Esophagus (tissue), 2 donors: ENCODE measurements at regions not wholly inside any gene's neighbourhood (a gene's known extent, or its start where the extent isn't known, plus 50 kb on each side); places are given as distances from the start of the nearest gene placed in this dataset.
"Not testable (repeated sequence)": the region's sequence is repeated elsewhere in the genome, so short reads cannot be mapped to it uniquely, and the experiment has no call there.

Experiments used
- H3K27ac ChIP-seq, 2 donors: one replicate each; pipeline ENCODE4 v1.5.1; 2013; ENCODE audit warnings: low read depth in 2 of 2, mild to moderate bottlenecking in 2 of 2, inconsistent platforms in 1 of 2, low read length in 1 of 2, moderate library complexity in 1 of 2
- H3K27me3 ChIP-seq, 2 donors: one replicate each; pipeline ENCODE4 v1.6.1; 2013; ENCODE audit warnings: low read length in 2 of 2, control low read depth in 1 of 2, mild to moderate bottlenecking in 1 of 2; ENCODE audit not compliant: insufficient read depth in 2 of 2, control insufficient read depth in 1 of 2
- H3K36me3 ChIP-seq, 2 donors: one replicate each; pipeline ENCODE4 v1.6.1; 2013; ENCODE audit warnings: low read length in 1 of 2; ENCODE audit not compliant: control insufficient read depth in 2 of 2, insufficient read depth in 2 of 2
- H3K4me1 ChIP-seq, 2 donors: one replicate each; pipeline ENCODE4 v1.6.1; 2013; ENCODE audit warnings: low read length in 1 of 2; ENCODE audit not compliant: control insufficient read depth in 2 of 2, insufficient read depth in 2 of 2
- H3K4me3 ChIP-seq, 2 donors: one replicate each; pipeline ENCODE4 v1.5.1; 2013; ENCODE audit warnings: low read length in 2 of 2, mild to moderate bottlenecking in 2 of 2, low read depth in 1 of 2, moderate library complexity in 1 of 2
- H3K9me3 ChIP-seq, 2 donors: one replicate each; pipeline ENCODE4 v1.6.1; 2013; ENCODE audit warnings: mild to moderate bottlenecking in 2 of 2, low read depth in 1 of 2, low read length in 1 of 2, moderate library complexity in 1 of 2; ENCODE audit not compliant: control insufficient read depth in 2 of 2, insufficient read depth in 1 of 2
- WGBS, 2 donors: extraction: QIAGEN DNeasy Blood & Tissue Kit; methylation state at CpG; one replicate each; pipeline ENCODE4 v1.1.7; 2013; 5-methylcytosine and 5-hydroxymethylcytosine counted together
- donor health status: healthy with polysubstance abuse.
- donor health status: Bipolar disorder and iron deficiency.

- Histone ChIP-seq H3K4me3 (no peak overlapping the region), H3K36me3 (no peaks in the 10 kb centered on the region), H3K9me3 (no peaks in the 10 kb centered on the region), H3K27ac (no peak overlapping the region), H3K4me1 (no peaks in the 10 kb centered on the region), H3K27me3 (no peaks in the 10 kb centered on the region)
- 59 to 74% methylated on average over 18 of the region's 18 CpGs for WGBS, 2 donors
These were observed 104.6 kb upstream of the IRX1 start for GRCh38 chr5:3490957-3491507.

DNA sequence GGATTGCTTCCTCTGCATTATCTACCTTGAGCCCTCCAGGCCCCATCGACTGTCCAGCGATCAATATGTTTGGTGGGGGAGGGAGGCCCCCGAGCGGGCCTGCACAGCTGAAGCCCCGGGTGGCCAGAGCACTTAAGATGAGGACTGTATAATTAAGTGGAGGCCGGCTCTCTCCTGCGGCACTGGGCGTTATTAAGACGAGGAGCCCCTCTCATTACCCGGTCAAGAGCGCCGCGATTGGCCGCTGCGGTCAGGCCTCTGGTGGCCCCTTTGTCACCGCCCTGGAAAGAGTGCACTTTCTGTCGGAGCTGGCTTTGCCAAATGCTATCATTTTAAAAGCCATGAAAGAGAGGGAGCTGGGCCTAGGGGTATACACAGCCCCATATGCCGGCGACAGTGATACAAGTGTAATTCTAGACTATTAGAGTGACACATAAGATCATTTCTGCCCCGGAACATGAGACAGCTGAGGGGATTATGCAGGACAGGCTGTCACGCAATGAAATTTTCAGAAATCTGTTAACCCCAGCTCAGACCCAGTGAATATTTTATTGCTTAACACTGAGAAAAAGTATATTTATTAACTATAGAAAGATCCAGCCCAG, 106.3 kb upstream of the IRX1 start:
- Histone ChIP-seq H3K27me3 (no peaks in the 10 kb centered on the region), H3K4me3 (no peak overlapping the region), H3K36me3 (no peaks in the 10 kb centered on the region), H3K27ac (no peak overlapping the region), H3K9me3 (no peaks in the 10 kb centered on the region), H3K4me1 (no peaks in the 10 kb centered on the region)
- WGBS, 2 donors: 79 to 85% methylated on average over 21 of the region's 21 CpGs

DNA sequence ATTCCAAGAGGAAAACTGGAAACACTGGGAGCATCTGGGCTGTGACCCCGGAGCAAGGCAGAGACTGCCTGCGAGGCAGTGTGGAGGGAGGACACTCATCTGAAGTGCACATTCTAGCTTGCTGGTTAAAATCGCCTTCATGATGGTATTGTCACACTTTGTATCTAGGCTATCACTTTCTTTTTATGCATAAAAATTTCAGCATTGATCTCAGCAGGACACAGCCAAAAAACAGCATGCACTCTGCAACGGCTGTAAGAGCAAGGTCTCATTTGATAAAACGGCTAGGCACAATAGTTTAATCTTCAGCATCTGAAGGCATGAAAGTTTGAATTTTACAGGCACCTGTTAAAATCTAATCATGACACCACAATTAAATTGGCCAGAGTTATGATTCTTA, 110.8 kb upstream of the IRX1 start:
- Histone ChIP-seq H3K4me1 (no peaks in the 10 kb centered on the region), H3K36me3 (no peaks in the 10 kb centered on the region), H3K27ac (no peak overlapping the region), H3K4me3 (no peak overlapping the region), H3K9me3 (peaks cover 0 to 3% of the 10 kb centered on the region in 2 donors), H3K27me3 (no peaks in the 10 kb centered on the region)
- 65 to 71% methylated on average over 5 of the region's 5 CpGs for WGBS, 2 donors

- Histone ChIP-seq H3K4me3 (no peak overlapping the region), H3K9me3 (peaks cover 0 to 3% of the 10 kb centered on the region in 2 donors), H3K4me1 (no peaks in the 10 kb centered on the region), H3K27ac (no peak overlapping the region), H3K36me3 (no peaks in the 10 kb centered on the region), H3K27me3 (no peaks in the 10 kb centered on the region)
- 37 to 38% methylated on average over 3 of the region's 3 CpGs for WGBS, 2 donors
These were observed 114.5 kb upstream of the IRX1 start for GRCh38 chr5:3481175-3481574.

- no peaks in the 10 kb centered on the region for H3K36me3 ChIP-seq
- H3K27me3 ChIP-seq: no peaks in the 10 kb centered on the region
- H3K4me3 ChIP-seq: no peak overlapping the region
- H3K4me1 ChIP-seq: no peaks in the 10 kb centered on the region
- H3K27ac ChIP-seq: no peak overlapping the region
- WGBS, 2 donors: 57 to 82% methylated on average over 1 of the region's 1 CpG
- no peaks in the 10 kb centered on the region for H3K9me3 ChIP-seq
These were observed 120.0 kb upstream of the IRX1 start for GRCh38 chr5:3475674-3476073.

- Histone ChIP-seq H3K27ac (no peak overlapping the region), H3K9me3 (no peaks in the 10 kb centered on the region)
These were observed 129.2 kb upstream of the IRX1 start for GRCh38 chr5:3466392-3466791.

GRCh38 chr5:3460416-3460815, 135.2 kb upstream of the IRX1 start:
- Histone ChIP-seq H3K4me3 (no peak overlapping the region), H3K36me3 (no peaks in the 10 kb centered on the region), H3K27ac (no peak overlapping the region), H3K4me1 (no peaks in the 10 kb centered on the region), H3K27me3 (no peaks in the 10 kb centered on the region), H3K9me3 (peaks cover 0 to 2% of the 10 kb centered on the region in 2 donors)
- 82 to 90% methylated on average over 2 of the region's 2 CpGs for WGBS, 2 donors

More at GRCh38 chr5:3466392-3466791, 129.2 kb upstream of the IRX1 start:
- 81 to 90% methylated on average over 1 of the region's 1 CpG for WGBS, 2 donors
- H3K4me3 ChIP-seq: no peak overlapping the region
- H3K27me3 ChIP-seq: no peaks in the 10 kb centered on the region
- no peaks in the 10 kb centered on the region for H3K4me1 ChIP-seq
- H3K36me3 ChIP-seq: no peaks in the 10 kb centered on the region

- H3K27me3 ChIP-seq: no peaks in the 10 kb centered on the region
- no peak overlapping the region for H3K4me3 ChIP-seq
- no peaks in the 10 kb centered on the region for H3K4me1 ChIP-seq
- WGBS, 2 donors: 55 to 63% methylated on average over 14 of the region's 14 CpGs
- no peak overlapping the region for H3K27ac ChIP-seq
- no peaks in the 10 kb centered on the region for H3K36me3 ChIP-seq
- H3K9me3 ChIP-seq: peaks cover 0 to 2% of the 10 kb centered on the region in 2 donors
These were observed 139.4 kb upstream of the IRX1 start for GRCh38 chr5:3456121-3456681.

DNA sequence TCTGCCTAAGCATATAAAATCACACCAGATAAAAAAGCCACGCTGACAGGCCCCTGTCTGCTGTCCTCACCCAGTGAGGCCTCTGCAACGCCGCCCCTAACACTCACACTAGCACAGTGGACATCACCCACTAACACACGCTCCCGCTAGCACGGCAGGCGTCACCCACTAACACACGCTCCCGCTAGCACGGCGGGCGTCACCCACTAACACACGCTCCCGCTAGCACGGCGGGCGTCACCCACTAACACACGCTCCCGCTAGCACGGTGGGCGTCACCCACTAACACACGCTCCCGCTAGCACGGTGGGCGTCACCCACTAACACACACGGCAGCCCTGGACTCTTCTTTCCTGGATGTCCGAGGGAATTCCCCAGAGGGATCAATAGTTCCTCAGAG, 141.6 kb upstream of the IRX1 start:
- not testable (repeated sequence) for H3K9me3 ChIP-seq, H3K36me3 ChIP-seq, H3K4me1 ChIP-seq, H3K27me3 ChIP-seq, H3K4me3 ChIP-seq, H3K27ac ChIP-seq
- 92 to 96% methylated on average over 27 of the region's 27 CpGs for WGBS, 2 donors

DNA sequence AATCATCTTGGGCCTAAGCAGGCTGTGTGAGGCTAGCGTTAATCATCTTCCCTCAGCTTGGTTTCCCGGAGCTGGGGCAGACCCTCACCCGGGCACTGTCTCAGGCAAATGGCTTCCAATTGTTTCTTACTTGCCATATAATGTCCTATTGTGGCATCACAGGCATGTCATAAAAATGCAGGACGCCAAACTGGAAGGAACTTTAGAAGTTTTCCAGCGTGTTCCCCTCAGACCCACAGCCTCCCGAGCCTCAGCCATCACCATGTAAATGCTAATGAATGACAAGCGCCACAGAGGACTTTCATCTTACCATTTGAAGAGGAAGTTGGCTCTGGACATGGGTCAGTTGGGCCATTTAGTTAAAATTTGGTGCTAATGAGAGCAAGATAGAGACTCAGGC, 143.0 kb upstream of the IRX1 start:
- Histone ChIP-seq H3K4me3 (no peak overlapping the region), H3K9me3 (peaks cover 0 to 2% of the 10 kb centered on the region in 2 donors), H3K4me1 (no peaks in the 10 kb centered on the region), H3K27me3 (no peaks in the 10 kb centered on the region), H3K36me3 (no peaks in the 10 kb centered on the region), H3K27ac (no peak overlapping the region)
- WGBS, 2 donors: 90 to 92% methylated on average over 7 of the region's 7 CpGs
